ENCODE measurements at regions not wholly inside any gene's neighbourhood (a gene's known extent, or its start where the extent isn't known, plus 50 kb on each side); places are given as distances from the start of the nearest gene placed in this dataset.

DNA sequence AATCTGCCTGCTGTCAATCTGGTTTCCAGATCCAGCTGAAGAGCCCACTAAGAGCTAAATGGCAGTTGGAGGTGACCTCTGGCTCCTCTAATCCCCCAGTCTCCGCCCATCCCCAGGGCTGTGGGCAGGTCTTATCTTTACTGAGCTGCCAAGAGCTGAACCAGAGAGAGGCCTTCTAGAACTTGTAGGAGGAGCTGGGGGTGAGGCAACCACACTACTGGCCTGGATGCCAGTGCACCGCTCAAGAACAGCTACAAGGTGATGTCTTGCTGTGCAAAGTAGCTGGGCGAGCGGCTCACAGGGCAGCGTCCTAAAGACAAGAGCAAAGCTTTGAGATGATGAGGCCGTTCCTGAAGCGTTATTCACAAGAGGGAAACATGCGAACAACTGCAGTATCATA is 374.6 kb downstream of the CTTN start:
- no peak for TF ChIP-seq NFE2L1 (CRISPR knock-in tag; IDR thresholded peaks at IDR 0.05; ENCODE audit: borderline replicate concordance)
- no peak for TF ChIP-seq ZNF3 (CRISPR knock-in tag; IDR thresholded peaks at IDR 0.05)
- TF ChIP-seq ZNF616 (CRISPR knock-in tag; IDR thresholded peaks at IDR 0.05; ENCODE audit: low read depth), result no peak
- TF ChIP-seq WIZ (CRISPR knock-in tag; IDR thresholded peaks at IDR 0.05), result no peak
